Natural killer cell treated with Interleukin-12 subunit alpha and Interleukin-12 subunit beta and Interleukin-15 and Interleukin-18, amount 100 ng/mL, for 72 hours (primary cell): ENCODE measurements at regions not wholly inside any gene's neighbourhood (a gene's known extent, or its start where the extent isn't known, plus 50 kb on each side); places are given as distances from the start of the nearest gene placed in this dataset.
"Not testable (repeated sequence)": the region's sequence is repeated elsewhere in the genome, so short reads cannot be mapped to it uniquely, and the experiment has no call there.

Experiments used
- ATAC-seq, 2 donors: fragments of 150-1000 bp; cut with Tn5 transposase in 1 of 2; sonication (Bioruptor Pico), chemical (Tn5 transposase) in 1 of 2; 2 replicates each; pipeline ENCODE4 v1.10.0; 2021
- DNase-seq: peaks from one replicate; pipeline ENCODE4 v3.0.0; 2022; ENCODE audit warnings: low spot score
- H3K27ac Mint-ChIP-seq, 2 donors: 1 replicate in 1 of 2; 2 replicates in 1 of 2; pipeline ENCODE4 v1.8.0; 2022; ENCODE audit warnings: mixed read lengths in 2 of 2, mild to moderate bottlenecking in 1 of 2, moderate library complexity in 1 of 2
- H3K27me3 Mint-ChIP-seq, 2 donors: 1 replicate in 1 of 2; 2 replicates in 1 of 2; pipeline ENCODE4 v1.8.0; 2022; ENCODE audit warnings: mixed read lengths in 2 of 2
- H3K36me3 Mint-ChIP-seq: one replicate; pipeline ENCODE4 v1.8.0; 2022; ENCODE audit warnings: mixed read lengths
- H3K4me1 Mint-ChIP-seq, 2 donors: 1 replicate in 1 of 2; 2 replicates in 1 of 2; pipeline ENCODE4 v1.8.0; 2022; ENCODE audit warnings: low read depth in 2 of 2, mixed read lengths in 2 of 2, mild to moderate bottlenecking in 1 of 2
- H3K4me3 Mint-ChIP-seq: one replicate; pipeline ENCODE4 v1.8.0; 2022; ENCODE audit warnings: mixed read lengths
- H3K9me3 Mint-ChIP-seq: 2 replicates; pipeline ENCODE4 v1.8.0; 2022; ENCODE audit warnings: mixed read lengths

GRCh38 chr18:39329496-39330275 is 1764.1 kb upstream of the CELF4 start:
- DNase-seq (no peak), ATAC-seq (no peak)
- Mint-ChIP-seq H3K4me3 (no peak overlapping the region), H3K27ac (no peak overlapping the region), H3K27me3 (no peaks in the 10 kb centered on the region), H3K36me3 (no peaks in the 10 kb centered on the region), H3K9me3 (peaks cover 4% of the 10 kb centered on the region), H3K4me1 (no peaks in the 10 kb centered on the region)

- DNase-seq (no peak), ATAC-seq (no peak)
- H3K27ac Mint-ChIP-seq: no peak overlapping the region
- H3K9me3 Mint-ChIP-seq: peaks cover 4% of the 10 kb centered on the region
- peaks cover under 1% of the 10 kb centered on the region for H3K36me3 Mint-ChIP-seq
- no peak overlapping the region for H3K4me3 Mint-ChIP-seq
- H3K4me1 Mint-ChIP-seq: no peaks in the 10 kb centered on the region
- no peaks in the 10 kb centered on the region for H3K27me3 Mint-ChIP-seq
Measured at GRCh38 chr18:39326772-39327171, 1761.2 kb upstream of the CELF4 start.

GRCh38 chr18:39325973-39326372 is 1760.4 kb upstream of the CELF4 start:
- DNase-seq (no peak), ATAC-seq (no peak)
- no peaks in the 10 kb centered on the region for H3K4me1 Mint-ChIP-seq
- peaks cover 6% of the 10 kb centered on the region for H3K36me3 Mint-ChIP-seq
- peaks cover 8% of the 10 kb centered on the region for H3K9me3 Mint-ChIP-seq
- H3K4me3 Mint-ChIP-seq: no peak overlapping the region
- H3K27me3 Mint-ChIP-seq: no peaks in the 10 kb centered on the region
- no peak overlapping the region for H3K27ac Mint-ChIP-seq

- H3K9me3 Mint-ChIP-seq: peaks cover 13% of the 10 kb centered on the region
Measured at GRCh38 chr18:39319141-39319540, 1753.5 kb upstream of the CELF4 start.

GRCh38 chr18:39318462-39318861 is 1752.9 kb upstream of the CELF4 start:
- Mint-ChIP-seq H3K9me3 (peaks cover 17% of the 10 kb centered on the region), H3K36me3 (peaks cover 6% of the 10 kb centered on the region), H3K4me3 (no peak overlapping the region), H3K4me1 (no peaks in the 10 kb centered on the region), H3K27ac (no peak overlapping the region), H3K27me3 (no peaks in the 10 kb centered on the region)
- DNase-seq (no peak), ATAC-seq (no peak)

More at GRCh38 chr18:39319141-39319540, 1753.5 kb upstream of the CELF4 start:
- H3K27ac Mint-ChIP-seq: no peak overlapping the region
- peaks cover 6% of the 10 kb centered on the region for H3K36me3 Mint-ChIP-seq
- DNase-seq (no peak), ATAC-seq (no peak)
- no peak overlapping the region for H3K4me3 Mint-ChIP-seq
- H3K27me3 Mint-ChIP-seq: no peaks in the 10 kb centered on the region
- no peaks in the 10 kb centered on the region for H3K4me1 Mint-ChIP-seq

- DNase-seq: no peak
- Mint-ChIP-seq H3K4me1 (no peaks in the 10 kb centered on the region), H3K36me3 (peaks cover 6% of the 10 kb centered on the region), H3K9me3 (peaks cover 20% of the 10 kb centered on the region), H3K27ac (no peak overlapping the region), H3K27me3 (no peaks in the 10 kb centered on the region), H3K4me3 (no peak overlapping the region)
- ATAC-seq: no peak
Measured at GRCh38 chr18:39318008-39318407, 1752.4 kb upstream of the CELF4 start.

- no peak overlapping the region for H3K27ac Mint-ChIP-seq
- no peaks in the 10 kb centered on the region for H3K4me1 Mint-ChIP-seq
- H3K9me3 Mint-ChIP-seq: peaks cover 11% of the 10 kb centered on the region
- H3K36me3 Mint-ChIP-seq: no peaks in the 10 kb centered on the region
- H3K4me3 Mint-ChIP-seq: no peak overlapping the region
- H3K27me3 Mint-ChIP-seq: no peaks in the 10 kb centered on the region
- no peak for DNase-seq
- ATAC-seq: no peak
Measured at GRCh38 chr18:39314595-39314994, 1749.0 kb upstream of the CELF4 start.

- Mint-ChIP-seq H3K36me3 (no peaks in the 10 kb centered on the region), H3K27ac (no peak overlapping the region), H3K9me3 (peaks cover 11% of the 10 kb centered on the region), H3K4me3 (no peak overlapping the region), H3K27me3 (no peaks in the 10 kb centered on the region), H3K4me1 (no peaks in the 10 kb centered on the region)
- ATAC-seq (no peak), DNase-seq (no peak)
Measured at GRCh38 chr18:39313992-39314391, 1748.4 kb upstream of the CELF4 start.

GRCh38 chr18:39311111-39311712 is 1745.6 kb upstream of the CELF4 start:
- Mint-ChIP-seq H3K27ac (no peak overlapping the region), H3K4me1 (no peaks in the 10 kb centered on the region), H3K36me3 (no peaks in the 10 kb centered on the region), H3K27me3 (no peaks in the 10 kb centered on the region), H3K4me3 (no peak overlapping the region), H3K9me3 (peaks cover 14% of the 10 kb centered on the region)
- no peak for ATAC-seq
- no peak for DNase-seq

- not testable (repeated sequence) for H3K4me3 Mint-ChIP-seq, H3K27ac Mint-ChIP-seq, ATAC-seq, H3K27me3 Mint-ChIP-seq, H3K4me1 Mint-ChIP-seq, H3K36me3 Mint-ChIP-seq, DNase-seq
- H3K9me3 Mint-ChIP-seq: peaks cover 13% of the 10 kb centered on the region
Measured at GRCh38 chr18:39308931-39309521, 1743.4 kb upstream of the CELF4 start.

GRCh38 chr18:39305766-39306165 is 1740.2 kb upstream of the CELF4 start:
- Mint-ChIP-seq H3K4me3 (no peak overlapping the region), H3K4me1 (no peaks in the 10 kb centered on the region), H3K27ac (no peak overlapping the region), H3K27me3 (no peaks in the 10 kb centered on the region), H3K9me3 (peaks cover 14% of the 10 kb centered on the region), H3K36me3 (no peaks in the 10 kb centered on the region)
- no peak for DNase-seq
- ATAC-seq: no peak

- H3K4me1 Mint-ChIP-seq: no peaks in the 10 kb centered on the region
Measured at GRCh38 chr18:39302481-39302880, 1736.9 kb upstream of the CELF4 start.

GRCh38 chr18:39299152-39299551 is 1733.6 kb upstream of the CELF4 start:
- Mint-ChIP-seq H3K27ac (no peak overlapping the region), H3K9me3 (peaks cover 19% of the 10 kb centered on the region), H3K4me1 (no peaks in the 10 kb centered on the region), H3K27me3 (no peaks in the 10 kb centered on the region), H3K4me3 (no peak overlapping the region), H3K36me3 (peaks cover 9% of the 10 kb centered on the region)
- DNase-seq (no peak), ATAC-seq (no peak)

More at GRCh38 chr18:39302481-39302880, 1736.9 kb upstream of the CELF4 start:
- Mint-ChIP-seq H3K9me3 (peaks cover 14% of the 10 kb centered on the region), H3K4me3 (no peak overlapping the region), H3K36me3 (no peaks in the 10 kb centered on the region), H3K27ac (no peak overlapping the region), H3K27me3 (no peaks in the 10 kb centered on the region)
- no peak for DNase-seq
- ATAC-seq: no peak

GRCh38 chr18:39297225-39297624 is 1731.6 kb upstream of the CELF4 start:
- H3K27ac Mint-ChIP-seq: no peak overlapping the region
- ATAC-seq: no peak
- no peaks in the 10 kb centered on the region for H3K27me3 Mint-ChIP-seq
- H3K4me1 Mint-ChIP-seq: no peaks in the 10 kb centered on the region
- no peak for DNase-seq
- H3K9me3 Mint-ChIP-seq: peaks cover 18% of the 10 kb centered on the region
- H3K4me3 Mint-ChIP-seq: no peak overlapping the region
- H3K36me3 Mint-ChIP-seq: peaks cover 9% of the 10 kb centered on the region
